CD14-positive monocyte (primary cell): ENCODE measurements at regions not wholly inside any gene's neighbourhood (a gene's known extent, or its start where the extent isn't known, plus 50 kb on each side); places are given as distances from the start of the nearest gene placed in this dataset.

ENCODE experiments used
- DNase-seq, 3 donors: peaks; one replicate each; pipeline ENCODE4 v3.0.0-alpha.2; 2011 to 2022
- H2AFZ ChIP-seq: 2 replicates; pipeline ENCODE4 v1.6.0; 2012; ENCODE audit warnings: mild to moderate bottlenecking, low read depth, low read length, inconsistent platforms; ENCODE audit not compliant: insufficient read depth, poor library complexity, severe bottlenecking
- H3K27ac ChIP-seq, 2 donors: 1 replicate in 1 of 2; 2 replicates in 1 of 2; pipeline ENCODE4 v1.5.1; 2012 to 2013; ENCODE audit warnings: low read length in 2 of 2, control low read depth in 1 of 2, inconsistent platforms in 1 of 2, low read depth in 1 of 2, mild to moderate bottlenecking in 1 of 2
- H3K27me3 ChIP-seq, 2 donors: one replicate each; pipeline versions ENCODE4 v1.6.0 to v1.6.1; 2011 to 2013; ENCODE audit warnings: low read length in 2 of 2; ENCODE audit not compliant: control insufficient read depth in 2 of 2, insufficient read depth in 2 of 2
- H3K36me3 ChIP-seq, 2 donors: replicated peaks in 1 of 2; 1 replicate in 1 of 2; 2 replicates in 1 of 2; pipeline versions ENCODE4 v1.5.1 to v1.6.1; 2012 to 2013; ENCODE audit warnings: low read length in 2 of 2, control low read depth in 1 of 2, inconsistent platforms in 1 of 2, mild to moderate bottlenecking in 1 of 2; ENCODE audit not compliant: insufficient read depth in 2 of 2, control insufficient read depth in 1 of 2
- H3K4me1 ChIP-seq, 2 donors: 1 replicate in 1 of 2; 2 replicates in 1 of 2; pipeline versions ENCODE4 v1.5.1 to v1.6.1; 2012 to 2013; ENCODE audit warnings: low read length in 2 of 2, control low read depth in 1 of 2, inconsistent platforms in 1 of 2, mild to moderate bottlenecking in 1 of 2, moderate library complexity in 1 of 2; ENCODE audit not compliant: insufficient read depth in 2 of 2, control insufficient read depth in 1 of 2
- H3K4me2 ChIP-seq: replicated peaks from 2 replicates; pipeline ENCODE3; 2012; ENCODE audit warnings: low read length, moderate library complexity, mild to moderate bottlenecking; ENCODE audit not compliant: poor library complexity, severe bottlenecking; ENCODE audit errors: extremely low read depth
- H3K4me3 ChIP-seq, 3 experiments: fragments of 200-600 bp in 1 of 3; sonication (generic) in 1 of 3; replicated peaks in 1 of 3; 1 replicate in 2 of 3; 2 replicates in 1 of 3; pipeline ENCODE4 v1.5.1; 2011 to 2013; ENCODE audit warnings: low read length in 3 of 3, mild to moderate bottlenecking in 3 of 3, control low read depth in 2 of 3, low read depth in 2 of 3, inconsistent platforms in 1 of 3, moderate library complexity in 1 of 3
- H3K79me2 ChIP-seq: 2 replicates; pipeline ENCODE4 v1.6.0; 2012; ENCODE audit warnings: mild to moderate bottlenecking, control low read depth, inconsistent platforms, low read length, moderate library complexity; ENCODE audit not compliant: insufficient read depth
- H3K9ac ChIP-seq: 2 replicates; pipeline ENCODE4 v1.6.0; 2017; ENCODE audit warnings: low read length, mild to moderate bottlenecking; ENCODE audit not compliant: insufficient read depth, poor library complexity, severe bottlenecking
- H3K9me3 ChIP-seq, 2 donors: replicated peaks in 1 of 2; 1 replicate in 1 of 2; 2 replicates in 1 of 2; pipeline versions ENCODE4 v1.5.1 to v1.6.1; 2012 to 2013; ENCODE audit warnings: low read length in 2 of 2, control low read depth in 1 of 2; ENCODE audit not compliant: control insufficient read depth in 1 of 2, insufficient read depth in 1 of 2
- H4K20me1 ChIP-seq: 2 replicates; pipeline ENCODE4 v1.6.0; 2012; ENCODE audit warnings: mild to moderate bottlenecking, low read length, control low read depth, moderate library complexity; ENCODE audit not compliant: insufficient read depth
- H3K27ac Mint-ChIP-seq, 7 donors: one replicate each; pipeline ENCODE4 v1.8.0; 2020; ENCODE audit warnings: mild to moderate bottlenecking in 7 of 7, mixed read lengths in 7 of 7, moderate library complexity in 6 of 7, inconsistent platforms in 2 of 7
- H3K27me3 Mint-ChIP-seq, 3 donors: one replicate each; pipeline ENCODE4 v1.8.0; 2021 to 2022; ENCODE audit warnings: low read depth in 3 of 3, mild to moderate bottlenecking in 3 of 3, mixed read lengths in 3 of 3, moderate library complexity in 3 of 3, inconsistent platforms in 1 of 3
- H3K36me3 Mint-ChIP-seq, 2 donors: one replicate each; pipeline ENCODE4 v1.8.0; 2020; ENCODE audit warnings: mixed read lengths in 2 of 2, inconsistent platforms in 1 of 2, mild to moderate bottlenecking in 1 of 2
- H3K4me1 Mint-ChIP-seq: one replicate; pipeline ENCODE4 v1.8.0; 2020; ENCODE audit warnings: mild to moderate bottlenecking, mixed read lengths
- H3K4me3 Mint-ChIP-seq, 2 donors: one replicate each; pipeline ENCODE4 v1.8.0; 2020; ENCODE audit warnings: mild to moderate bottlenecking in 2 of 2, mixed read lengths in 2 of 2, moderate library complexity in 1 of 2
- H3K9me3 Mint-ChIP-seq, 7 donors: one replicate each; pipeline ENCODE4 v1.8.0; 2020 to 2022; ENCODE audit warnings: mixed read lengths in 7 of 7, mild to moderate bottlenecking in 6 of 7, moderate library complexity in 6 of 7, inconsistent platforms in 2 of 7
- WGBS: methylation state at CpG from one replicate; pipeline ENCODE4 v1.1.5; 2013; ENCODE audit warnings: missing lambda C conversion rate; ENCODE audit not compliant: insufficient coverage; 5-methylcytosine and 5-hydroxymethylcytosine counted together
- intact Hi-C, 2 donors: fragments of 100-400 bp; cut with micrococcal nuclease; formaldehyde crosslinking; loops; one replicate each; pipeline versions ENCODE4 v1.15.0 to v1.15.1; 2023
- TF ChIP-seq, protein P1 (sequence below): fragments of 200-600 bp; IDR thresholded peaks from one replicate; pipeline ENCODE4 v1.8.0; 2022; ENCODE audit warnings: antibody characterized with exemption, mild to moderate bottlenecking

DNA sequence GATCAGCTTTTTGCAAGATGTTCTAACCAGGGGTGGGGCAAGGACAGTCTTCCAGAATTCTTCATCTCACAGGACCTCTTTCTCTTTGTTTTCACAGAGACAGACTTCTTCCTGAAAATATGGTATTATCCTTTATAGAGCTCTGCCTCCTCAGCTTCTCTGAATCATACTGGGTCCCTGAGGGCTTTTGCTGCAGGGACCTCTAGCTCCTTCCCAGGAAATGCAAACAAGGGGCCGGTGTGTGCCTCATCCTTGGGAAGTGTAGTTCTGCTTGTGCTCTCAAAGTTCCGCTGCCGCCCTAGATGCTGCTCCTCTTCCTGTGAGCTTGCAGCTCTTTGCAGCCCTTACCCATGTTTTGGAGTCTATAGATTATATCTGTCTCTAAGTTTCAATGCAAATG lies 99.5 kb upstream of the NPAS2 start:
- DNase-seq: no peak
- Histone ChIP-seq H3K36me3 (no peaks in the 10 kb centered on the region), H3K4me3 (no peak overlapping the region), H3K4me2 (no peak overlapping the region), H3K79me2 (no peaks in the 10 kb centered on the region), H2AFZ (no peak overlapping the region), H3K9ac (no peak overlapping the region), H3K4me1 (no peaks in the 10 kb centered on the region), H3K27ac (no peak overlapping the region), H4K20me1 (no peaks in the 10 kb centered on the region), H3K27me3 (peaks cover 0 to 12% of the 10 kb centered on the region in 2 donors), H3K9me3 (no peaks in the 10 kb centered on the region)
- 63% methylated on average over 3 of the region's 3 CpGs for whole genome bisulfite sequencing
- H3K27me3 Mint-ChIP-seq: peaks cover 6 to 8% (median 7%) of the 10 kb centered on the region in 3 donors
- H3K4me1 Mint-ChIP-seq: no peaks in the 10 kb centered on the region
- TF ChIP-seq, protein P1, sequence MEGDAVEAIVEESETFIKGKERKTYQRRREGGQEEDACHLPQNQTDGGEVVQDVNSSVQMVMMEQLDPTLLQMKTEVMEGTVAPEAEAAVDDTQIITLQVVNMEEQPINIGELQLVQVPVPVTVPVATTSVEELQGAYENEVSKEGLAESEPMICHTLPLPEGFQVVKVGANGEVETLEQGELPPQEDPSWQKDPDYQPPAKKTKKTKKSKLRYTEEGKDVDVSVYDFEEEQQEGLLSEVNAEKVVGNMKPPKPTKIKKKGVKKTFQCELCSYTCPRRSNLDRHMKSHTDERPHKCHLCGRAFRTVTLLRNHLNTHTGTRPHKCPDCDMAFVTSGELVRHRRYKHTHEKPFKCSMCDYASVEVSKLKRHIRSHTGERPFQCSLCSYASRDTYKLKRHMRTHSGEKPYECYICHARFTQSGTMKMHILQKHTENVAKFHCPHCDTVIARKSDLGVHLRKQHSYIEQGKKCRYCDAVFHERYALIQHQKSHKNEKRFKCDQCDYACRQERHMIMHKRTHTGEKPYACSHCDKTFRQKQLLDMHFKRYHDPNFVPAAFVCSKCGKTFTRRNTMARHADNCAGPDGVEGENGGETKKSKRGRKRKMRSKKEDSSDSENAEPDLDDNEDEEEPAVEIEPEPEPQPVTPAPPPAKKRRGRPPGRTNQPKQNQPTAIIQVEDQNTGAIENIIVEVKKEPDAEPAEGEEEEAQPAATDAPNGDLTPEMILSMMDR: no peak
- H3K36me3 Mint-ChIP-seq: no peaks in the 10 kb centered on the region
- no peak overlapping the region for H3K27ac Mint-ChIP-seq
- H3K9me3 Mint-ChIP-seq: peaks cover 0 to 1% (median 0%) of the 10 kb centered on the region in 7 donors
- no peak overlapping the region for H3K4me3 Mint-ChIP-seq
- intact Hi-C loops: no loop called here

DNA sequence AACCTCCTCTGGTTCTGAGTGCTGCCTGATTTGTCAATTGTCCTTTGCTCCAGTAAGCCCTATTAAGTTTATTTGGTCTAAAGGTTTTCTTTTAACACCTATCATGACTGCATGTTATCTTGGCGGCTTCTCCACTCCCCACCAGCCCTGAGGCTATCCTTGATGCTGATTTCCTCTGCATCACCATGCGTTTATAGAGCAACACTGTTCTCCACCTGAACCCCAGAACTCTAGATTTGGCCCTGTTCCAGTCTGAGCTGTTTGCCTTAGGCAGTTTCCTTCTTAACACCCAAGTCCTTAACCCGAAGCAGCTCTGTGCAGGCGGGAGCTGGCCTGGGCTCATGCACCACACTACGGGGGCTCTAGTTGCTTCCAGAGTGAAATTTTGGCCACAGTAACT lies 98.2 kb upstream of the NPAS2 start:
- H3K36me3 ChIP-seq: no peaks in the 10 kb centered on the region

More for the DNA sequence above, 98.2 kb upstream of the NPAS2 start:
- H2AFZ ChIP-seq: no peak overlapping the region
- TF ChIP-seq, protein P1: no peak
- peaks cover 0 to 2% (median 0%) of the 10 kb centered on the region in 7 donors for H3K9me3 Mint-ChIP-seq
- H3K9ac ChIP-seq: no peak overlapping the region
- H3K4me1 Mint-ChIP-seq: no peaks in the 10 kb centered on the region
- intact Hi-C loops: no loop called here
- no peak overlapping the region for H3K4me3 Mint-ChIP-seq
- H4K20me1 ChIP-seq: no peaks in the 10 kb centered on the region
- H3K27ac ChIP-seq: no peak overlapping the region
- peaks cover 0 to 12% of the 10 kb centered on the region in 2 donors for H3K27me3 ChIP-seq
- H3K4me1 ChIP-seq: no peaks in the 10 kb centered on the region
- H3K27ac Mint-ChIP-seq: no peak overlapping the region
- no peak overlapping the region for H3K4me2 ChIP-seq
- H3K36me3 Mint-ChIP-seq: no peaks in the 10 kb centered on the region
- H3K4me3 ChIP-seq: no peak overlapping the region
- no peaks in the 10 kb centered on the region for H3K79me2 ChIP-seq
- no peaks in the 10 kb centered on the region for H3K9me3 ChIP-seq
- WGBS: 99% methylated on average over 4 of the region's 5 CpGs
- DNase-seq: no peak
- peaks cover 6 to 8% (median 7%) of the 10 kb centered on the region in 3 donors for H3K27me3 Mint-ChIP-seq
